Heart right ventricle (tissue), 16 donors: ENCODE measurements at regions not wholly inside any gene's neighbourhood (a gene's known extent, or its start where the extent isn't known, plus 50 kb on each side); places are given as distances from the start of the nearest gene placed in this dataset.
A peak's percentile ranks its signal among the peaks of the same experiment; 100 is the strongest.

Source experiments
- ATAC-seq, 8 donors: fragments of 200-7000 bp; cut with Tn5 transposase; one replicate each; pipeline ENCODE4 v1.9.1; 2020; ENCODE audit warnings: mild to moderate bottlenecking in 8 of 8, moderate library complexity in 8 of 8, moderate number of reproducible peaks in 1 of 8
- DNase-seq, 2 donors: peaks; one replicate each; pipeline ENCODE4 v3.0.0-alpha.2; 2020
- H3K27ac ChIP-seq, 10 donors: fragments of 200-600 bp; sonication (generic) in 2 of 10; one replicate each; pipeline versions ENCODE4 v1.5.0 to v1.8.0; 2020 to 2022; ENCODE audit warnings: mild to moderate bottlenecking in 3 of 10
- H3K27me3 ChIP-seq, 7 donors: fragments of 200-600 bp; one replicate each; pipeline ENCODE4 v1.8.0; 2021 to 2022; ENCODE audit warnings: mild to moderate bottlenecking in 2 of 7
- H3K36me3 ChIP-seq, 9 donors: fragments of 200-600 bp; sonication (generic) in 1 of 9; one replicate each; pipeline versions ENCODE4 v1.5.0 to v1.8.0; 2020 to 2022; ENCODE audit warnings: mild to moderate bottlenecking in 2 of 9
- H3K4me1 ChIP-seq, 9 donors: fragments of 200-600 bp; sonication (generic) in 1 of 9; one replicate each; pipeline versions ENCODE4 v1.5.0 to v1.8.0; 2020 to 2022; ENCODE audit warnings: mild to moderate bottlenecking in 4 of 9
- H3K4me3 ChIP-seq, 10 donors: fragments of 200-600 bp; sonication (generic) in 2 of 10; one replicate each; pipeline versions ENCODE4 v1.5.0 to v1.8.0; 2020 to 2022; ENCODE audit warnings: mild to moderate bottlenecking in 7 of 10, moderate library complexity in 2 of 10
- H3K9me3 ChIP-seq, 11 donors: fragments of 200-600 bp in 10 of 11; sonication (generic) in 2 of 11; one replicate each; pipeline versions ENCODE4 v1.5.0 to v1.8.0; 2013 to 2022; ENCODE audit warnings: mild to moderate bottlenecking in 2 of 11, control low read depth in 1 of 11, moderate library complexity in 1 of 11
- CTCF ChIP-seq, 9 donors: fragments of 200-600 bp; sonication (generic) in 2 of 9; IDR thresholded peaks; one replicate each; pipeline versions ENCODE4 v1.5.0 to v1.8.0; 2021 to 2022; ENCODE audit warnings: antibody characterized with exemption in 9 of 9, mild to moderate bottlenecking in 5 of 9, moderate library complexity in 1 of 9
- WGBS, 2 donors: extraction: QIAGEN DNeasy Blood & Tissue Kit; methylation state at CpG; one replicate each; pipeline ENCODE4 v1.1.7; 2013; ENCODE audit warnings: inconsistent platforms in 1 of 2; 5-methylcytosine and 5-hydroxymethylcytosine counted together
- intact Hi-C, 10 donors: fragments of 100-400 bp; cut with DNase I; formaldehyde crosslinking; loops; one replicate each; pipeline versions ENCODE4 v1.11.1 to v1.14.2; 2022
- donor health status: Arrhythmogenic right ventricular cardiomyopathy.
- donor health status: ischemic (EF 13 %, LVEDD 7.1; RV severe dilation, severe dysfunction).
- donor health status: healthy with polysubstance abuse.
- donor health status: DM: no; HTN: yes; CAD: no.
- donor health status: DM: no; HTN: no; CAD: no.
- donor health status: ischemic (EF 25% LVEDD 6.9; RV normal size, moderate dysfunction).
- donor health status: ischemic (EF 25% LVEDD 5.7; RV mildly dilated, moderate dysfunction).
- donor health status: healthy.
- donor health status: DM: yes; HTN: yes; CAD: no.
- donor health status: Ischemic cardiomyopathy.
- donor health status: ischemic (EF 35%, LVEDD 5.7; RV mildly dilated, moderate dysfunction).
- donor health status: nonischemic (EF 11% LVEDD 7.7; RV severe dilation, severe dysfunction).
- donor health status: DM: yes; HTN: yes; CAD: no.
- donor health status: PGD.
- donor health status: ischemic (EF 29% LVEDD 5.4; RV normal size, mild dysfunction).
- donor health status: nonischemic (EF 23%, LVEDD 6.1; RV moderate dilation, normal function).

DNA sequence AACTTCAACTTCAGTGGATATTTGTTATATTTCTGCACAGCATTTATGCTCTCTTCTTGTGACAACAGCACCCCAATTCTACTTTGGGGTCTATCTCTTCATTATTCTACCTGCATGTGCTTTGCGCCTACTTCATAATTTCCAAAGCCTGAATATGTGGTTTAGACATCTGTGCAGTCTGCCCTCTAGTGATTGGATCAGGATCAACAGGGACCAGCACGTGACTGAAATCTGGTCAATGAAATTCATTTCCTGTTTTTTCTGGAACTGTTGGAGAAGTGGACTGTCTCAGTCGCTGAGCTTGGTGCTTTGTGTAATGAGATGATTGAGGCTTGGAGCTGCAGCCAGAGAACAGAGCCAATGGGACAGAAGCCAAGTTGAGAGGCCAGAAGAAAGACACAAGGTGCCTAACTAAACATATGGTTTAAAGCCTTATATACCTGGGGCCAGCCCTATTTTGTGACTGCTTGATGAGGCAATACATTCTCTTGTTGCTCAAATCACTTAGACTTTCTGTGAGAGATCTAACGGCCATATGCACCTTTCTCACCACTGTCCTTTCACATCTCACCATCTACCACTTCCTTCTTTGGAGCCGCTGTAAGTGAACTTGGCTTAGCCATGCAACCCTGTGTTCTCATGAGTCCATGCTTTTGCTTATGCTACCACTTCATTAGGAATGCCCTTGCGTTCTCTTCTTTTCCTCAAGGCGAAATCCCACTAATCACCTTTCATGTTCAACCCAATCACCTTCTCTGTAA, 68.8 kb upstream of the PPP2R2B start:
- Histone ChIP-seq H3K4me3 (no peak overlapping the region), H3K27me3 (peaks cover 0 to 24% (median 0%) of the 10 kb centered on the region in 7 donors), H3K9me3 (no peaks in the 10 kb centered on the region), H3K36me3 (no peaks in the 10 kb centered on the region), H3K27ac (no peak overlapping the region), H3K4me1 (no peaks in the 10 kb centered on the region)
- peak in 4 of 9 donors; percentile 15 to 34 (median 28) for TF ChIP-seq CTCF (IDR thresholded peaks at IDR 0.05)
- DNase-seq: no peak
- no peak for ATAC-seq
- intact Hi-C loops: no loop called here
- WGBS, 2 donors: 68 to 71% methylated on average over 7 of the region's 7 CpGs

- Histone ChIP-seq H3K4me3 (no peak overlapping the region), H3K9me3 (no peaks in the 10 kb centered on the region), H3K27ac (no peak overlapping the region), H3K27me3 (peaks cover 0 to 31% (median 2%) of the 10 kb centered on the region in 7 donors), H3K36me3 (no peaks in the 10 kb centered on the region), H3K4me1 (no peaks in the 10 kb centered on the region)
- ATAC-seq (no peak), DNase-seq (no peak)
- TF ChIP-seq CTCF (IDR thresholded peaks at IDR 0.05): no peak
- intact Hi-C loops: no loop called here
Observed at GRCh38 chr5:146948666-146949065, 70.1 kb upstream of the PPP2R2B start.

- no peaks in the 10 kb centered on the region for H3K9me3 ChIP-seq
- peaks cover 0 to 26% (median 5%) of the 10 kb centered on the region in 7 donors for H3K27me3 ChIP-seq
- no peak overlapping the region for H3K27ac ChIP-seq
- DNase-seq (no peak), ATAC-seq (no peak)
- H3K36me3 ChIP-seq: no peaks in the 10 kb centered on the region
- 50 to 58% methylated on average over 2 of the region's 2 CpGs for WGBS, 2 donors
- intact Hi-C loops: no loop called here
- no peaks in the 10 kb centered on the region for H3K4me1 ChIP-seq
- TF ChIP-seq CTCF (IDR thresholded peaks at IDR 0.05): no peak
- H3K4me3 ChIP-seq: no peak overlapping the region
Observed at GRCh38 chr5:146952168-146952567, 73.6 kb upstream of the PPP2R2B start.

DNA sequence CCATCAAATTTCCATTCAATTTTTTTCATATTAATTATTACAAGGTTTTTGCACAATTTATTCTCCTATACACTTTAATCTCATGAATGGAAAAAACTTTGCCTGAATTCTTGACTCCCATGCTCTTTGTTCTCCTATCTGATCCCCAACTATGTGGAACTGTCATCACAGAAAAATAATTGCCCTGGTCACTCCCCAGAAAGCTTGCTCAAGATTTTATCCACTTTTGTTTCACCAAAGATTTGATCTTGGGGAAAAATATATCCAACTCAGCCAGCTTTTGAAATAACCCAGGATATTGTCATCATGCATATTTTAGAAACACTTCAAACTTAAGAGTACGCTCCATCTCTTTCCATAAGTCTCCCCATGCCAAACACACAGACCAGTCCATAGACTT, 77.7 kb upstream of the PPP2R2B start:
- peaks cover 0 to 23% (median 5%) of the 10 kb centered on the region in 7 donors for H3K27me3 ChIP-seq
- H3K4me3 ChIP-seq: no peak overlapping the region
- no peak overlapping the region for H3K27ac ChIP-seq
- no peaks in the 10 kb centered on the region for H3K9me3 ChIP-seq
- WGBS, 2 donors: 85 to 86% methylated on average over 1 of the region's 1 CpG
- no peaks in the 10 kb centered on the region for H3K36me3 ChIP-seq
- ATAC-seq (no peak), DNase-seq (no peak)
- TF ChIP-seq CTCF (IDR thresholded peaks at IDR 0.05): no peak
- intact Hi-C loops: no loop called here
- no peaks in the 10 kb centered on the region for H3K4me1 ChIP-seq
